Smooth muscle cell of the brain vasculature (primary cell): ENCODE measurements at regions not wholly inside any gene's neighbourhood (a gene's known extent, or its start where the extent isn't known, plus 50 kb on each side); places are given as distances from the start of the nearest gene placed in this dataset.

Experiments
- DNase-seq: peaks from one replicate; pipeline ENCODE4 v3.0.0-alpha.2; 2012; ENCODE audit warnings: low read depth, low spot score

DNA sequence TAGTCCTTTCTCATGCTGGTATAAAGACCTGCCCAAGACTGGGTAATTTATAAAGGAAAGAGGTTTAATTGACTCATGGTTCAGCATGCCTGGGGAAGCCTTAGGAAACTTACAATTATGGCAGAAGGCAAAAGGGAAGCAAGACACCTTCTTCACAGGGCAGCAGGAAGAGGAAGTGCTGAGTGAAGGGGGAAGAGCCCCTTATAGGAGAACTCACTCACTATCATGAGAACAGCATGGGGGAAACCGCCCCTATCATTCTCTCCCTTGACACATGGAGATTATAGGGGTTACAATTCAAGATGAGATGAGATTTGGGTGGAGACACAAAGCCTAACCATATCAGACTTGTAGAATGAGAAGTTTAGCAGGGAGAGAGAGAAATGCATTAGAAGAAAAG is 373.3 kb upstream of the DIAPH2 start:
- no peak for DNase-seq

DNA sequence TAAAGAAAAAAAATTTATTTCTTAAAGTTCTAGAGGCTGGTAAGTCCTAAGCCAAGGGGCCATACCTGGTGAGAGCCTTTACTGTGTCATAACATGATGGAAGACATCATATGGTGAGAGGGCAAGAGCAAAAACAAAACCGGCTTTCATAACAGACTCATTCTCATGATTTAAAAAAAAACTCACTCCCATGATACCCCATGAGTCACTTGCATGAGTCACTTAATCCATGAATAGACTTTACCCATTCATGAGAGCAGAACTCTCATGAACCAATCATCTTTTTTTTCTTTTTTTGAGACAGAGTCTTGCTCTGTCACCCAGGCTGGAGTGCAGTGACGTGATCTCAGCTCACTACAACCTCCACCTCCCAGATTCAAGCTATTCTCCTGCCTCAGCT is 369.7 kb upstream of the DIAPH2 start:
- DNase-seq: no peak

DNA sequence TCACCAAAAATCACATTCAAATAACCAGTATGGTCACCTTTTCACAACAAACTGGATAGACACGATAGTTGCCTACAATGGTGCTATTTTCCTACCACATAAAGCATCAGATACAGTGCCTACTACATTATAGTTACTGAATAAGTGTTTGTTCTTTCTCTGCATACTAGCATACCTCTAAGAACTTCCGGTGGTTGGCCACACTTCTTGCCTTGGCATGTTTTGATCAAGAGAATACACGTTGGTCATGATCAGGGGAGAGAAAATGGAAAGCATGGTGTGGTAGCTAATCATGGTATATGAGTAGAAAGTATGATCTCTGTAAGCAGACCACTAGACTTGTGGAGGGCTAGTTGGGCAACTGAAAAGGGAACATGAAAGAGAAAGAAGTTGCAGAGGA is 322.8 kb upstream of the DIAPH2 start:
- no peak for DNase-seq

DNA sequence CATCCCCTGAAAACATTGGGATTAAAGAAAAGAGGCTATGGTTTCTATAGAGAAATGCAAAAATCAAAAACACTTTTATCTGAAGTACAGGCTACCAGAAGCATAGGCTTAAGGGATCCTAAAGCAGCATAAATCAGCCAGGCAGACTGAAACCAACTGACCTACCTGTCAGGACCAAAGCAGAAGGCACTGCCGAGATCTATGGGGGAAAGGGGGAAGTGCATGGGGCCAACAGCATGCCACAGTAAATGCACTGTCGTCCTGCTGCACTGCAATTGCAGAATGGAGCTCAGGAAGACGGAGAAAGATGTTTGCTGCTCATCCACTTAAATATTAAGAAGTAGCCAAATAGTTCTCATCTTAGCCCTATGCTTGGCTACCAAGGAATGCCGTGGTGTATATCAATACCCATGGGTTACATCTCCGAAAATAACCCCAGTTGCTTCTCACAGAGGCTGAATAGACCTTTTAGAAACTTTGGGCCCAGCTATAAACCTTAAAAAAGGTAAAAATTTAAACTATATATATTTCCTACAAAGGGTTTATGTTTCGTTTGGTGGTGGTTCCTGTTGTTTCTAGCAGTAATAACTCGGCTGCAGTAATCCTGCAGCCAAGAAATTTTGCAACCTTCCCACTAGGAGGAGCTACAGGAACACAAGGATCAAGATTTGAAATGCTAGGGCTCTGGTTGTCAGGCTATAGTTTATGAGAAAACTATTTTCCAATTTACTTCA is 312.2 kb upstream of the DIAPH2 start:
- DNase-seq: peak; percentile 17

GRCh38 chrX:96373047-96373355 is 311.6 kb upstream of the DIAPH2 start:
- DNase-seq: no peak

DNA sequence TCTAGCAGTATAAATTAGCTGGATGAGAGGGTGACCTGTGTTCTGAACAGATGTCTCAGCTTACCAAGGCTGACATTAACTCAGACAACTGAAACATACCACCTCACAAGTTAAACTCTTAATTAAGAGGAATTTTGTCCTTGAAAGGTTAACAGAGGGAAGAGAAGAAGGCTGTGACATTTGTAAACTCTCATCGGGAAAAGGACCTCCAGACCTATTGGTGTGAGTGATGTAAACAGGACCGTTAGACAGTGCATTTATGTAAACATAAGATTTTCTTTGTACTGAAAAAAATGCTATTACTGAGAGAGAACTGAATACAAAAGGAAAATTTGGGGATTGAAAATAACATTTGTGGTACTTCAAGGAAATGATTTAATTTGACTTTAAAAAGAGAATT is 308.4 kb upstream of the DIAPH2 start:
- DNase-seq: no peak

DNA sequence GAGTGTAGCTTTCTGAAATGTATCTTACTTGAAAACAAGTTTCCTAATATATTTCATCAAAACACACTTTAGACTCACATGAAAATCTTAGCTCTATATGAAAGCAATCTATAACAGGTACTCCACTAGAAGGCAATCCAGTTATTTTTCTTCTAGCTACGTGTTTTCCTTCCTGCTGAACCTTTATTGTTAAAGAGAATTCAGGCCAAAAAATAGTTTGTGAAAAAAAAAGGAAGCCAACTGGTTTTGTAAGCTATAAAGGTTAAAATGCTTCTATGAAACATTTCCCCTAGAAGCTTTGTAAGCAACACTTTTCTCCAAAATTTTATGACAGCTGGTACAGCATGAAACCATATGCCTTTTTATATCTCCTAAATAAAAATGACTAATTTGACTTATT is 304.7 kb upstream of the DIAPH2 start:
- no peak for DNase-seq

DNA sequence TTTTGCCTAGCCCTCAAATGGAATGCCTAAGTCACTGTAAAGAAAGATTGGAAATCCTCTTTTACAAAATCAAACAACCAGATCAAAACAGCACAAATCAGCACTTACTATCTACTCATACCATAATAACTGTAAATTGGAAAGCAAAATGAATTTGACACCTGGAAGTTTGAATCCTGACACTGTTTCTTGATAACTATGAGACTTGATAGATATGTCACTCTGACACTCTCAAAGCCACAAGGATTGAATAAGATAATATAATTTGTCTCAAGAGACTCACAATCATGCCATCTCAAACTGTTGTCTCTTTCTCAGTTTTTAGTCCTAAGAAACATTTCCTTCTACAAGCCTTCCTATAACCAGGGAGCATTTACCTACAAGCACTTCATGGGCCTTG is 302.6 kb upstream of the DIAPH2 start:
- DNase-seq: no peak

GRCh38 chrX:96383428-96383827 is 301.2 kb upstream of the DIAPH2 start:
- DNase-seq: no peak

DNA sequence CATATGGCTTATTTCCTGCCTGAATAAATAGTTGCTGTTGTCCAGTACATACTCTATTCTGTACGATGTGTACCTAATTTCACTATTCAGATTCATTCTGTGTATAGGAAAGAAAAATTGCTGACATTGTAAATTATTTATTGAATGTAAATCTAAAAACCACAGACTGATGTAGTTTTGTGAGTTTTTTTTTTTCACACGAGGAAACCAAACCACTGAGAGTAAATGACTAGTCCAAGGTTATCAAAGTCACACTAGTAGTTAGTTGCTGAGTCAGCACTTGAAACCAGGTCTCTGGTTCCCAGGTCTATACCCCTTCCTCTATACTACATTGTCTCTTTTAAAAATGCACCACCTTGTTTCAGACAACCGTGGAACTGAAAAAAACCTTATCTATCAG is 298.3 kb upstream of the DIAPH2 start:
- DNase-seq: no peak

GRCh38 chrX:96386981-96387380 is 297.7 kb upstream of the DIAPH2 start:
- no peak for DNase-seq

GRCh38 chrX:96387801-96388200 is 296.8 kb upstream of the DIAPH2 start:
- no peak for DNase-seq

DNA sequence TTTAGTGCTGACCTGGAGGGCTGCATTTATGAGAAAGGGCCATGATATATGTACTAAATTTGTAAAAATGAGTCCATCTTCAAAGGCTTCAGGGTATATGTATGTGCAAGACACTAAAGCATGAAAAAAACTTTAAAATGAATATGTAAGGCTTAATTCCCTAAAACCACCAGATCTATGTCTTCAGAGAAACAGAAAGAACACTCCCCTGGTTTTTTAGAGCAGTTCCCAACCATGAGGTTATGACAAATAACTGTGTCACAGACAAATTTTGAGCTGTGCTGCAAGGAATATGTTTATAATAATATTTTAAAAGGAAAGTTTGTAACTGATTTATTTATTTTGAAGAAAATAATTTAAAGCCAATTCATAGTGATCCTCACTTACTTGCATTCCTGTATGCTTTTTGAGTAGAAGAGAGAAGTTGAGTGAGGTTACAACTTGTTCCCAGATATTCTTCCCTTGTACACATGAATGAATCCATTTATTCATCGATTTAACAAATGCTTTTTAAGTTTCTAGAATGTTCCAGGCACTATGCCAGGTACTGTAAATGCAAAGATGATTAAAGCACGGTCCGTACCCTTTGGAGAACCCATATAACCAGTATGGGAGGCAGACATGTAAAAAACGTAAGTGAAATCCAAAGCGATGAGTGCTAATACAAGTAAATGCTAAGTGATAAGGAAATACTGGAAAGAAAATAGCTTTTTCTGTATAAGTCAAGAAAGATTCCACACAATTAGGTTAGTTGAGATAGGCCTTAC is 295.2 kb upstream of the DIAPH2 start:
- no peak for DNase-seq

GRCh38 chrX:96394598-96394997 is 290.0 kb upstream of the DIAPH2 start:
- DNase-seq: no peak

DNA sequence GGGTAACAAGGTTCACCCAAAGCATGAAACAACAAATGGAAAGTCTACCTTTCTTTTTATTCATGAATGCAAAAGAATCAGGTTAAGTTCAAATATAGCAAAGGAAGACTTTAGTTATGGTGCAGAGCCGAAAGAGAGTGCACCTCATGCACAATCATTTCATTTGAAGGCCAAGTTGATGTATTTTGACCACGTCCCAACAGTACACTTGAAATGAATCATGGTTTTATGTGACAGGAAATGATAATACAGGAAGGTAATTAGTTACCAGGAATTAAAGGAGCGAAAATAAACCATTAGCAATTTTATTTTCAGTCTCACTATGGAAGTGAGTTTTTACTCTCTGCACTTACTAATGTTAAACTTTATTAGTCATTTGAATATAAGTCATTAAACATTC is 281.2 kb upstream of the DIAPH2 start:
- DNase-seq: no peak

GRCh38 chrX:96405842-96406241 is 278.8 kb upstream of the DIAPH2 start:
- DNase-seq: no peak

GRCh38 chrX:96407072-96407471 is 277.6 kb upstream of the DIAPH2 start:
- no peak for DNase-seq

DNA sequence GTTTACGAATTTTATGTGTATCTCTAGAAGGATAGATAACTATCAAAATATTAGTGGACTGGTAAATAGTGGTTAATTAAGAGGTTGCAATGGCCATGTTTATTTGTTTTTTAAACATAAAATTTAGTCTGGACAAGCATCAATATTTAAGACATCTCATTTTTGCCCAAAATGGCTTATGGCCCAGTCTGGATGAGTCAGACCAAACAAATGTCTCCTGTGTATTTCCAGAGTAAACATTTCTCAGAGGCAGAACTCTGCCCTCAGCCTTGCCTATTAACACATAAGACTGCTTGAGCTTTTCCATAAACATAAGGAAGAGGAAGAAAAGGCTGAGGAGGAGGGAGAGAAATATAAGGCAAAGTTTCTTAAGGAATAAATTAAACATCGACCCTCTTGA is 277.1 kb upstream of the DIAPH2 start:
- DNase-seq: peak; percentile 43

GRCh38 chrX:96407981-96408380 is 276.7 kb upstream of the DIAPH2 start:
- DNase-seq: no peak

- no peak for DNase-seq
These were observed 273.7 kb upstream of the DIAPH2 start for GRCh38 chrX:96410927-96411326.

DNA sequence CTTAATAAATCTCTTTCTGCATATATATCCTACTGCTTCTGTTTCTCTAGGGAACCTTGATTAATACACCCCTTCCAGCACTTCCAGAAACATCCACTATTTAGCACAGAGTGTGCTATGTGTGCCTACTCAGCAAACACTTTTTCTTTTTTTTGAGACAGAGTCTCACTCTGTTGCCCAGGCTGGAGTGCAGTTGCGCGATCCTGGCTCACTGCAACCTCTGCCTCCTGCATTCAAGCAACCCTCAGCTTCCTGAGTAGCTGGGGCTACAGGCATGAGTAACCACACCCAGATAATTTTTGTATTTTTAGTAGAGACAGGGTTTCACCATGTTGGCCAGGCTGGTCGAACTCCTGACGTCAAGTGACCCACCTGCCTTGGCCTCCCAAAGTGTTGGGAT is 266.9 kb upstream of the DIAPH2 start:
- no peak for DNase-seq

- DNase-seq: no peak
These were observed 260.6 kb upstream of the DIAPH2 start for GRCh38 chrX:96424007-96424406.

GRCh38 chrX:96425200-96425599 is 259.4 kb upstream of the DIAPH2 start:
- no peak for DNase-seq
